Natural killer cell (primary cell): ENCODE measurements at regions not wholly inside any gene's neighbourhood (a gene's known extent, or its start where the extent isn't known, plus 50 kb on each side); places are given as distances from the start of the nearest gene placed in this dataset.

Experiments
- ATAC-seq, 3 donors: fragments of 150-1000 bp in 2 of 3; fragments of 200-7000 bp in 1 of 3; cut with Tn5 transposase; 1 replicate in 1 of 3; 2 replicates in 2 of 3; pipeline ENCODE4 v1.10.0; 2021; ENCODE audit warnings: mild to moderate bottlenecking in 2 of 3, moderate library complexity in 2 of 3
- DNase-seq, 2 donors: peaks; one replicate each; pipeline versions ENCODE4 v3.0.0 to v3.0.0-alpha.2; 2013 to 2021; ENCODE audit warnings: mixed read lengths in 1 of 2
- H3K27ac ChIP-seq: one replicate; pipeline ENCODE4 v1.5.1; 2013; ENCODE audit warnings: mild to moderate bottlenecking, low read length
- H3K27me3 ChIP-seq: one replicate; pipeline ENCODE4 v1.6.1; 2013; ENCODE audit warnings: low read length; ENCODE audit not compliant: control insufficient read depth, insufficient read depth
- H3K36me3 ChIP-seq: one replicate; pipeline ENCODE4 v1.6.1; 2013; ENCODE audit warnings: low read length; ENCODE audit not compliant: control insufficient read depth, insufficient read depth
- H3K4me1 ChIP-seq: one replicate; pipeline ENCODE4 v1.6.1; 2013; ENCODE audit warnings: low read length; ENCODE audit not compliant: control insufficient read depth, insufficient read depth
- H3K4me3 ChIP-seq: one replicate; pipeline ENCODE4 v1.5.1; 2013; ENCODE audit warnings: low read length
- H3K9me3 ChIP-seq: one replicate; pipeline ENCODE4 v1.6.1; 2013; ENCODE audit warnings: low read length; ENCODE audit not compliant: control insufficient read depth, insufficient read depth
- H3K27ac Mint-ChIP-seq, 2 donors: one replicate each; pipeline ENCODE4 v1.8.0; 2022; ENCODE audit warnings: mild to moderate bottlenecking in 2 of 2, mixed read lengths in 2 of 2, moderate library complexity in 1 of 2
- H3K27me3 Mint-ChIP-seq, 2 donors: one replicate each; pipeline ENCODE4 v1.8.0; 2022; ENCODE audit warnings: low read depth in 2 of 2, mixed read lengths in 2 of 2
- H3K36me3 Mint-ChIP-seq: one replicate; pipeline ENCODE4 v1.8.0; 2022; ENCODE audit warnings: mixed read lengths
- H3K4me1 Mint-ChIP-seq, 2 donors: one replicate each; pipeline ENCODE4 v1.8.0; 2022; ENCODE audit warnings: mixed read lengths in 2 of 2
- H3K4me3 Mint-ChIP-seq: one replicate; pipeline ENCODE4 v1.8.0; 2022; ENCODE audit warnings: mild to moderate bottlenecking, moderate library complexity, mixed read lengths
- H3K9me3 Mint-ChIP-seq, 2 donors: one replicate each; pipeline ENCODE4 v1.8.0; 2022; ENCODE audit warnings: mixed read lengths in 2 of 2
- CTCF ChIP-seq: fragments of 200-600 bp; IDR thresholded peaks from one replicate; pipeline ENCODE4 v1.8.0; 2022; ENCODE audit warnings: antibody characterized with exemption
- WGBS: methylation state at CpG from one replicate; pipeline ENCODE4 v1.1.7; 2013; ENCODE audit warnings: missing lambda C conversion rate; ENCODE audit not compliant: insufficient coverage; 5-methylcytosine and 5-hydroxymethylcytosine counted together
- intact Hi-C: fragments of 100-400 bp; cut with micrococcal nuclease; formaldehyde crosslinking; loops from one replicate; pipeline ENCODE4 v1.14.2; 2022

GRCh38 chr5:52597625-52598024 is 190.1 kb upstream of the ITGA1 start:
- H3K9me3 Mint-ChIP-seq, result peaks cover 0 to 3% of the 10 kb centered on the region in 2 donors
- no peak overlapping the region for H3K27ac Mint-ChIP-seq
- H3K27ac ChIP-seq, result no peak overlapping the region
- H3K27me3 Mint-ChIP-seq, result no peaks in the 10 kb centered on the region
- no peak for TF ChIP-seq CTCF
- DNase-seq (no peak), ATAC-seq (no peak)
- no peaks in the 10 kb centered on the region for H3K9me3 ChIP-seq
- no peak overlapping the region for H3K4me3 Mint-ChIP-seq
- H3K36me3 ChIP-seq, result no peaks in the 10 kb centered on the region
- intact Hi-C loops, result no loop called here
- no peaks in the 10 kb centered on the region for H3K36me3 Mint-ChIP-seq
- no peaks in the 10 kb centered on the region for H3K27me3 ChIP-seq
- no peak overlapping the region for H3K4me3 ChIP-seq
- WGBS, result 65% methylated on average over 1 of the region's 2 CpGs
- H3K4me1 Mint-ChIP-seq, result no peaks in the 10 kb centered on the region
- H3K4me1 ChIP-seq, result no peaks in the 10 kb centered on the region

GRCh38 chr5:52598968-52599367 is 188.7 kb upstream of the ITGA1 start:
- Mint-ChIP-seq H3K36me3 (no peaks in the 10 kb centered on the region), H3K4me3 (no peak overlapping the region), H3K9me3 (no peaks in the 10 kb centered on the region), H3K27ac (no peak overlapping the region), H3K4me1 (no peaks in the 10 kb centered on the region), H3K27me3 (no peaks in the 10 kb centered on the region)
- ATAC-seq (no peak), DNase-seq (no peak)
- no peaks in the 10 kb centered on the region for H3K36me3 ChIP-seq
- H3K4me1 ChIP-seq, result no peaks in the 10 kb centered on the region
- intact Hi-C loops, result no loop called here
- no peak overlapping the region for H3K4me3 ChIP-seq
- H3K27ac ChIP-seq, result no peak overlapping the region
- no peaks in the 10 kb centered on the region for H3K27me3 ChIP-seq
- no peak for TF ChIP-seq CTCF
- no peaks in the 10 kb centered on the region for H3K9me3 ChIP-seq
- 77% methylated on average over 3 of the region's 5 CpGs for WGBS

- no peaks in the 10 kb centered on the region for H3K36me3 Mint-ChIP-seq
- H3K4me1 ChIP-seq, result no peaks in the 10 kb centered on the region
- H3K36me3 ChIP-seq, result no peaks in the 10 kb centered on the region
- no peak overlapping the region for H3K4me3 Mint-ChIP-seq
- H3K27ac Mint-ChIP-seq, result no peak overlapping the region
- DNase-seq (no peak), ATAC-seq (no peak)
- H3K9me3 Mint-ChIP-seq, result peaks cover under 1 to 3% of the 10 kb centered on the region in 2 donors
- TF ChIP-seq CTCF, result no peak
- no peaks in the 10 kb centered on the region for H3K9me3 ChIP-seq
- intact Hi-C loops, result no loop called here
- no peaks in the 10 kb centered on the region for H3K27me3 ChIP-seq
- H3K4me3 ChIP-seq, result no peak overlapping the region
- 88% methylated on average over 3 of the region's 5 CpGs for whole genome bisulfite sequencing
- no peaks in the 10 kb centered on the region for H3K27me3 Mint-ChIP-seq
- no peaks in the 10 kb centered on the region for H3K4me1 Mint-ChIP-seq
- H3K27ac ChIP-seq, result no peak overlapping the region
Observed at GRCh38 chr5:52603778-52604554, 183.8 kb upstream of the ITGA1 start.
